Hepatocyte (in vitro differentiated cells): ENCODE measurements at regions not wholly inside any gene's neighbourhood (a gene's known extent, or its start where the extent isn't known, plus 50 kb on each side); places are given as distances from the start of the nearest gene placed in this dataset.

Experiments used
- CTCF ChIP-seq: fragments of 200-600 bp; sonication (generic); IDR thresholded peaks from 2 replicates; pipeline ENCODE4 v1.5.1; 2016; ENCODE audit warnings: antibody characterized with exemption, mild to moderate bottlenecking; ENCODE audit not compliant: poor library complexity
- EZH2phosphoT487 ChIP-seq: fragments of 200-600 bp; sonication (generic); IDR thresholded peaks from one replicate; pipeline ENCODE4 v1.6.1; 2018; ENCODE audit warnings: antibody characterized with exemption, mild to moderate bottlenecking, low read depth, moderate library complexity; ENCODE audit not compliant: unreplicated experiment, severe bottlenecking

GRCh38 chr19:28171983-28172382, 1041.0 kb downstream of the UQCRFS1 start:
- TF ChIP-seq CTCF (no peak), EZH2phosphoT487 (no peak)
